GM10266 (cell line): ENCODE measurements at regions not wholly inside any gene's neighbourhood (a gene's known extent, or its start where the extent isn't known, plus 50 kb on each side); places are given as distances from the start of the nearest gene placed in this dataset.
A peak's percentile ranks its signal among the peaks of the same experiment; 100 is the strongest.

ENCODE experiments used
- DNase-seq: peaks from one replicate; pipeline ENCODE4 v3.0.0; 2012; ENCODE audit errors: extremely low spot score
- CTCF ChIP-seq: IDR thresholded peaks from 2 replicates; pipeline ENCODE4 v1.5.1; 2012; ENCODE audit warnings: mild to moderate bottlenecking, low read depth; ENCODE audit not compliant: control insufficient read depth, insufficient read depth; ENCODE audit errors: missing control alignments

DNA sequence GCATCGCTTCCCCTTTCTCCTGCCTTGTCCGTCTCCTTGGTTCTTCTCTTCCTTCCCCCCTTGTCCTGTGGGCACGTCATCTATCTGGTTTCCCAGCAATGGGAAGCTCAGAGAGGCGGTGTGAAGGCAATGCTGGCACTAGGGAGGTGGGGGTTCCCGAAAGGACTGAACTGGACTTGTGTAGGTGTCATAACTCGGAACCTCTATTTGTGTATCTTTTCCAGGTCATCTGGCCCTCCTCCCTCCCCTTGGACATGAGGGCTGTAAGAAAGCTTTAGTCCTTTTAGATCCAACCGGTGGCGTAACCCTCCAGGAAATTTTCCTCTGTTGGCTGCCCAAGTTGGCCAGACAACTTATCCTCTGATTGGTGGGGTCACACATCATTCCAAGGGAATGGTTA, 231.5 kb upstream of the TLE3 start:
- DNase-seq, result no peak
- TF ChIP-seq CTCF, result no peak

DNA sequence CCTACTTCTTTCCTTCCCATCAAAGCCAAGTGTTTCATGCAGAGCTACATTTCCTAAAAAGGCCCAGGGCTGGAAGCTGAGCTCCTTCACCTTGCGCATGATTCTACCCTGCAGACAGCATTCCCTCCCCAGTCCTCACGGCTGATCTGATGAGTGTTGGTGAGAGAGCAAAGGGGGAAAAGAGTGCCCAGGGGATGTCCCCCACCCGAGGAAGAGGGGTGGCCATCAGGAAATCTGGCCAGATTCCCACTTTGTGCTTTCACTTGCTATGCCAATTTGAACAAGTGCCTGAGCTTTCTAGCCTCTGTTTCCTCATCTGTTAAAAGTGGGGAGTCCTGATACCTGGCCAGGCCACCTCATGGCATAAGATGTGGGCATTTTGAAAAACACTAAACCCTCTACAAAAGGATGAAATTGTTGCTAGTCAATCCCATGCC, 231.0 kb upstream of the TLE3 start:
- TF ChIP-seq CTCF, result no peak
- DNase-seq, result no peak

GRCh38 chr15:70327856-70328678, 230.3 kb upstream of the TLE3 start:
- no peak for TF ChIP-seq CTCF
- DNase-seq, result peak; percentile 37

GRCh38 chr15:70327328-70327855, 229.7 kb upstream of the TLE3 start:
- no peak for DNase-seq
- no peak for TF ChIP-seq CTCF

GRCh38 chr15:70324001-70324974, 226.6 kb upstream of the TLE3 start:
- TF ChIP-seq CTCF, result no peak
- DNase-seq, result no peak

GRCh38 chr15:70323111-70323851, 225.6 kb upstream of the TLE3 start:
- DNase-seq, result no peak
- TF ChIP-seq CTCF, result no peak
